ENCODE measurements at regions not wholly inside any gene's neighbourhood (a gene's known extent, or its start where the extent isn't known, plus 50 kb on each side); places are given as distances from the start of the nearest gene placed in this dataset.

- no peak for DNase-seq (ENCODE audit: unreplicated experiment)
- no peak for TF ChIP-seq CTCF (IDR thresholded peaks at IDR 0.05; ENCODE audit: unreplicated experiment)
- ChIA-PET POLR2A (interaction anchor here (2.2 to 4.3 kb wide), 4 partner anchors 13 to 213 kb away, joined by 4 to 68 read pairs (median 26); partner anchors contain the start of gene TNFRSF21), CTCF (interaction anchor here (0.5 to 7.0 kb wide), 20 partner anchors 9 to 650 kb away, joined by 3 to 136 read pairs (median 4); partner anchors contain the start of gene TNFRSF21)
- BruUV-seq (replicated peaks) = no TSS peak
- Mint-ChIP-seq H3K27ac (ENCODE audit: low read depth, unreplicated experiment) (no peak overlapping the region), H3K36me3 (ENCODE audit: insufficient read depth, unreplicated experiment) (no peaks in the 10 kb centered on the region), H3K9me3 (ENCODE audit: unreplicated experiment) (no peaks in the 10 kb centered on the region), H3K4me3 (ENCODE audit: unreplicated experiment) (no peak overlapping the region), H3K27me3 (ENCODE audit: insufficient read depth, unreplicated experiment) (no peaks in the 10 kb centered on the region), H3K4me1 (ENCODE audit: insufficient read depth, unreplicated experiment) (peaks cover 18% of the 10 kb centered on the region)
- intact Hi-C loops (cut with micrococcal nuclease) = loop anchor here (2.0 to 5.0 kb wide), 3 partner anchors 41 to 248 kb away; no protein-coding TSS in a partner anchor
Observed at GRCh38 chr6:47096211-47096895, 54.2 kb upstream of the ADGRF1 start.

GRCh38 chr6:47094241-47094925, 52.3 kb upstream of the ADGRF1 start:
- peaks cover 18% of the 10 kb centered on the region for H3K4me1 Mint-ChIP-seq (ENCODE audit: insufficient read depth, unreplicated experiment)
- CTCF ChIA-PET = interaction anchor here (0.7 to 7.0 kb wide), 5 partner anchors 11 to 247 kb away, joined by 3 to 136 read pairs (median 5); partner anchors contain the start of gene TNFRSF21
- DNase-seq (ENCODE audit: unreplicated experiment) = peak; percentile 39

GRCh38 chr6:47093169-47093568, 51.0 kb upstream of the ADGRF1 start:
- no peak for DNase-seq (ENCODE audit: unreplicated experiment)
- intact Hi-C loops (cut with micrococcal nuclease) = no loop called here
- Mint-ChIP-seq H3K4me3 (ENCODE audit: unreplicated experiment) (no peak overlapping the region), H3K36me3 (ENCODE audit: insufficient read depth, unreplicated experiment) (no peaks in the 10 kb centered on the region), H3K27me3 (ENCODE audit: insufficient read depth, unreplicated experiment) (no peaks in the 10 kb centered on the region), H3K4me1 (ENCODE audit: insufficient read depth, unreplicated experiment) (peaks cover 7% of the 10 kb centered on the region), H3K27ac (ENCODE audit: low read depth, unreplicated experiment) (no peak overlapping the region), H3K9me3 (ENCODE audit: unreplicated experiment) (no peaks in the 10 kb centered on the region)
- no peak for TF ChIP-seq CTCF (IDR thresholded peaks at IDR 0.05; ENCODE audit: unreplicated experiment)
- ChIA-PET CTCF (interaction anchor here (0.6 to 7.0 kb wide), 7 partner anchors 9 to 639 kb away, joined by 3 to 136 read pairs (median 4); partner anchors contain the start of gene TNFRSF21), POLR2A (interaction anchor here (0.7 to 1.7 kb wide), 6 partner anchors 10 to 1125 kb away, joined by 3 to 7 read pairs (median 4); no protein-coding TSS in a partner anchor)
- BruUV-seq (replicated peaks) = no TSS peak

More at GRCh38 chr6:47094241-47094925, 52.3 kb upstream of the ADGRF1 start:
- BruUV-seq (replicated peaks) = no TSS peak
- Mint-ChIP-seq H3K27ac (ENCODE audit: low read depth, unreplicated experiment) (no peak overlapping the region), H3K4me3 (ENCODE audit: unreplicated experiment) (no peak overlapping the region), H3K36me3 (ENCODE audit: insufficient read depth, unreplicated experiment) (no peaks in the 10 kb centered on the region), H3K27me3 (ENCODE audit: insufficient read depth, unreplicated experiment) (no peaks in the 10 kb centered on the region), H3K9me3 (ENCODE audit: unreplicated experiment) (no peaks in the 10 kb centered on the region)
- intact Hi-C loops (cut with micrococcal nuclease) = no loop called here
- no peak for TF ChIP-seq CTCF (IDR thresholded peaks at IDR 0.05; ENCODE audit: unreplicated experiment)
- POLR2A ChIA-PET = interaction anchor here (0.8 to 1.7 kb wide), 6 partner anchors 11 to 215 kb away, joined by 3 to 7 read pairs (median 4); no protein-coding TSS in a partner anchor
